ENCODE measurements at regions not wholly inside any gene's neighbourhood (a gene's known extent, or its start where the extent isn't known, plus 50 kb on each side); places are given as distances from the start of the nearest gene placed in this dataset.

- TF ChIP-seq CTCF (IDR thresholded peaks at IDR 0.05; ENCODE audit: insufficient read depth, low read depth, low read length) (no peak), EZH2 (IDR thresholded peaks at IDR 0.05; ENCODE audit: insufficient read depth, low read length) (no peak)
Measured at GRCh38 chr2:192419786-192420185, 225.1 kb upstream of the TMEFF2 start.
